ENCODE measurements at regions not wholly inside any gene's neighbourhood (a gene's known extent, or its start where the extent isn't known, plus 50 kb on each side); places are given as distances from the start of the nearest gene placed in this dataset.

GRCh38 chr5:159385536-159385935 is 55.2 kb upstream of the IL12B start:
- no peak for TF ChIP-seq GATA2 (IDR thresholded peaks at IDR 0.05; ENCODE audit: low read depth, low read length)
- no peak for TF ChIP-seq GATA3 (IDR thresholded peaks at IDR 0.05; ENCODE audit: low read depth, low read length)

Data from SH-SY5Y (cell line).